ENCODE measurements at regions not wholly inside any gene's neighbourhood (a gene's known extent, or its start where the extent isn't known, plus 50 kb on each side); places are given as distances from the start of the nearest gene placed in this dataset.

DNA sequence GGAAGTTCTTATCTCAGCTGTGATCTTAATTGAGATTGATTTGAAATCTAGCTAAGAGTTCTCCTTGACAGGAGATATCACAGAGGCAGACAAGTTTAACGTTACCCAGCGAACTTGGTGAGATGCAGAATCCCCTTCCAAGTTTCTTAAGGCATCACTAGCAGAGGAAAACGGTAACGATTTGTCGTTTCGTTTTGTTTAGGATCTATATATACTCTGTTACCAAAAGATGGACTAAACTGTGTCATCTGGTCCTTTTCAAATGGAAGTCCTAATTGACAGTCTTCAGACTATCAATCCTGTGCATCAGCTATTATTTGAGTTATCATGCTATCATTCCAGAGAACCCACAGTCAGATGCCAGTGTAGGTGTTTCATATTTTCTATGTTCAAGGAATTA, 316.7 kb upstream of the SORCS1 start:
- TF ChIP-seq, protein P1, sequence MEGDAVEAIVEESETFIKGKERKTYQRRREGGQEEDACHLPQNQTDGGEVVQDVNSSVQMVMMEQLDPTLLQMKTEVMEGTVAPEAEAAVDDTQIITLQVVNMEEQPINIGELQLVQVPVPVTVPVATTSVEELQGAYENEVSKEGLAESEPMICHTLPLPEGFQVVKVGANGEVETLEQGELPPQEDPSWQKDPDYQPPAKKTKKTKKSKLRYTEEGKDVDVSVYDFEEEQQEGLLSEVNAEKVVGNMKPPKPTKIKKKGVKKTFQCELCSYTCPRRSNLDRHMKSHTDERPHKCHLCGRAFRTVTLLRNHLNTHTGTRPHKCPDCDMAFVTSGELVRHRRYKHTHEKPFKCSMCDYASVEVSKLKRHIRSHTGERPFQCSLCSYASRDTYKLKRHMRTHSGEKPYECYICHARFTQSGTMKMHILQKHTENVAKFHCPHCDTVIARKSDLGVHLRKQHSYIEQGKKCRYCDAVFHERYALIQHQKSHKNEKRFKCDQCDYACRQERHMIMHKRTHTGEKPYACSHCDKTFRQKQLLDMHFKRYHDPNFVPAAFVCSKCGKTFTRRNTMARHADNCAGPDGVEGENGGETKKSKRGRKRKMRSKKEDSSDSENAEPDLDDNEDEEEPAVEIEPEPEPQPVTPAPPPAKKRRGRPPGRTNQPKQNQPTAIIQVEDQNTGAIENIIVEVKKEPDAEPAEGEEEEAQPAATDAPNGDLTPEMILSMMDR (conservative IDR thresholded peaks at IDR 0.05; ENCODE audit: low read length) = no peak
- no peak for TF ChIP-seq EZH2phosphoT487 (IDR thresholded peaks at IDR 0.05; ENCODE audit: borderline replicate concordance, low read depth, low read length)
- ChIA-PET POLR2A (interaction anchor here (1.0 kb wide), 1 partner anchor 50 kb away, joined by 4 read pairs; no protein-coding TSS in a partner anchor), CTCF (ENCODE audit: unreplicated experiment) (no interaction called here)

DNA sequence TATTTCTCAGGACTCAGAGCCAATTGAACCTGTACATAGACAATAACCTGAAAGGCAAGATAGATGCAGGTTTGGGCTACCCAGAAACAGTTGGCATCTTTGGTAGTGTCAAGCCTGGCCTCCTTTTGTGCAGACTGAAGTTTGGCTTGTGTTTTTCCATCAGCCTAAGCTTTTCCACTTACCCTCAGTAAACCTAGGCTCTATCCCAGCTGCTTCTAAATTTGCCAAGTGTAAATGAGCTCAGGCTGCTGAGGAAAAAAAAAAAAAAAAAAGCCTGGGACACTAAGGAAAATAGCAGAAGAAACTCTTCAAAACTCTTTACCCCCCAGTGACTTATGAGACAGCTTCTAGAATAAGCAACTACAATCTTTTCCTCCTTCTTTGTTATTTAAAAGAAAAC, 316.3 kb upstream of the SORCS1 start:
- H3K4me3 ChIP-seq (ENCODE audit: low read depth, low read length, poor library complexity, severe bottlenecking) = no peak overlapping the region
- no peaks in the 10 kb centered on the region for H3K36me3 ChIP-seq (ENCODE audit: insufficient read depth, low read length)
- H3K9me3 ChIP-seq (ENCODE audit: low read length) = no peaks in the 10 kb centered on the region
- intact Hi-C loops (cut with micrococcal nuclease; ENCODE audit: unreplicated experiment) = no loop called here
- H3K4me1 ChIP-seq (ENCODE audit: insufficient read depth, low read length, poor library complexity, severe bottlenecking) = no peaks in the 10 kb centered on the region
- H3K4me2 ChIP-seq (ENCODE audit: low read length) = no peak overlapping the region
- POLR2A ChIA-PET = interaction anchor here (1.0 kb wide), 1 partner anchor 50 kb away, joined by 4 read pairs; no protein-coding TSS in a partner anchor
- TF ChIP-seq EZH2phosphoT487 (IDR thresholded peaks at IDR 0.05; ENCODE audit: borderline replicate concordance, low read depth, low read length) = no peak
- TF ChIP-seq, protein P1 (conservative IDR thresholded peaks at IDR 0.05; ENCODE audit: low read length) = no peak
- H3K79me2 ChIP-seq (ENCODE audit: insufficient read depth, low read depth, low read length) = no peaks in the 10 kb centered on the region
- H2AFZ ChIP-seq (ENCODE audit: low read length) = no peak overlapping the region
- no peaks in the 10 kb centered on the region for H4K20me1 ChIP-seq (ENCODE audit: insufficient read depth, low read length)
- BruUV-seq (replicated peaks) = no TSS peak
- H3K27ac ChIP-seq (ENCODE audit: low read depth, low read length, poor library complexity, severe bottlenecking) = no peak overlapping the region
- CTCF ChIA-PET (ENCODE audit: unreplicated experiment) = no interaction called here
- no peaks in the 10 kb centered on the region for H3K9me2 ChIP-seq (ENCODE audit: insufficient read depth, low read length)
- no peak for DNase-seq (ENCODE audit: low spot score)

More for the DNA sequence above, 316.7 kb upstream of the SORCS1 start:
- no peak overlapping the region for H3K4me3 ChIP-seq (ENCODE audit: low read depth, low read length, poor library complexity, severe bottlenecking)
- no peaks in the 10 kb centered on the region for H3K9me3 ChIP-seq (ENCODE audit: low read length)
- H2AFZ ChIP-seq (ENCODE audit: low read length) = no peak overlapping the region
- intact Hi-C loops (cut with micrococcal nuclease; ENCODE audit: unreplicated experiment) = no loop called here
- H3K79me2 ChIP-seq (ENCODE audit: insufficient read depth, low read depth, low read length) = no peaks in the 10 kb centered on the region
- no peaks in the 10 kb centered on the region for H3K36me3 ChIP-seq (ENCODE audit: insufficient read depth, low read length)
- H3K27ac ChIP-seq (ENCODE audit: low read depth, low read length, poor library complexity, severe bottlenecking) = no peak overlapping the region
- no peak for DNase-seq (ENCODE audit: low spot score)
- H3K9me2 ChIP-seq (ENCODE audit: insufficient read depth, low read length) = no peaks in the 10 kb centered on the region
- no peaks in the 10 kb centered on the region for H4K20me1 ChIP-seq (ENCODE audit: insufficient read depth, low read length)
- H3K4me2 ChIP-seq (ENCODE audit: low read length) = no peak overlapping the region
- no peaks in the 10 kb centered on the region for H3K4me1 ChIP-seq (ENCODE audit: insufficient read depth, low read length, poor library complexity, severe bottlenecking)
- BruUV-seq (replicated peaks) = no TSS peak

- Histone ChIP-seq H3K79me2 (ENCODE audit: insufficient read depth, low read depth, low read length) (no peaks in the 10 kb centered on the region), H3K9me2 (ENCODE audit: insufficient read depth, low read length) (no peaks in the 10 kb centered on the region), H3K4me3 (ENCODE audit: low read depth, low read length, poor library complexity, severe bottlenecking) (no peak overlapping the region), H4K20me1 (ENCODE audit: insufficient read depth, low read length) (no peaks in the 10 kb centered on the region), H3K36me3 (ENCODE audit: insufficient read depth, low read length) (no peaks in the 10 kb centered on the region), H3K27ac (ENCODE audit: low read depth, low read length, poor library complexity, severe bottlenecking) (no peak overlapping the region), H3K4me2 (ENCODE audit: low read length) (no peak overlapping the region), H2AFZ (ENCODE audit: low read length) (no peak overlapping the region), H3K9me3 (ENCODE audit: low read length) (no peaks in the 10 kb centered on the region), H3K4me1 (ENCODE audit: insufficient read depth, low read length, poor library complexity, severe bottlenecking) (no peaks in the 10 kb centered on the region)
- no peak for DNase-seq (ENCODE audit: low spot score)
- ChIA-PET CTCF (ENCODE audit: unreplicated experiment) (no interaction called here), POLR2A (no interaction called here)
- no peak for TF ChIP-seq EZH2phosphoT487 (IDR thresholded peaks at IDR 0.05; ENCODE audit: borderline replicate concordance, low read depth, low read length)
- TF ChIP-seq, protein P1 (conservative IDR thresholded peaks at IDR 0.05; ENCODE audit: low read length) = no peak
- no TSS peak for BruUV-seq (replicated peaks)
- intact Hi-C loops (cut with micrococcal nuclease; ENCODE audit: unreplicated experiment) = no loop called here
Measured at GRCh38 chr10:107477266-107477665, 312.8 kb upstream of the SORCS1 start.

Measured in OCI-LY7 (cell line).